ENCODE measurements at regions not wholly inside any gene's neighbourhood (a gene's known extent, or its start where the extent isn't known, plus 50 kb on each side); places are given as distances from the start of the nearest gene placed in this dataset.

DNA sequence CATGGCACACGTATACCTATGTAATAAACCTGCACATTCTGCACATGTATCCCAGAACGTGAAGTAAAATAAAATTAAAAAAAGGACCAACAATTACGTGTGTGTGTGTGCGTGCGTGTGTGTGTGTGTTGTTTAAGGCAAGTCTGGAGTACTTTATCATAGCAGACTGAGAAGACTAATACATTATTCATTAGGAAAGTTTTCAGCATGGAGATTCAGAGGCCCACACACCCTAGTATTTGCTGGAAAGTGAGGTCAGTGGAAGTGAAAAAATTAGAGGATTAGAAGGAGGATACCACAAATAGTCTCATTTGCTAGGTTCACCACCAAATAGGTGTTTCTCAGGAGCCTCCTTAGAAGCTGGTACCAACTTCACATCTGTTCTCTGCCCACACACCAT, 457.1 kb upstream of the CPEB2 start:
- no peak overlapping the region for H3K4me3 ChIP-seq (ENCODE audit: low read length)
- H3K36me3 ChIP-seq (ENCODE audit: insufficient read depth, low read length): no peaks in the 10 kb centered on the region
- H2AFZ ChIP-seq (ENCODE audit: low read depth, low read length): no peak overlapping the region
- H3K9me3 ChIP-seq (ENCODE audit: low read length): no peaks in the 10 kb centered on the region
- no peaks in the 10 kb centered on the region for H3K4me1 ChIP-seq (ENCODE audit: insufficient read depth, low read length)
- H3K27me3 ChIP-seq (ENCODE audit: insufficient read depth, low read length): no peaks in the 10 kb centered on the region

DNA sequence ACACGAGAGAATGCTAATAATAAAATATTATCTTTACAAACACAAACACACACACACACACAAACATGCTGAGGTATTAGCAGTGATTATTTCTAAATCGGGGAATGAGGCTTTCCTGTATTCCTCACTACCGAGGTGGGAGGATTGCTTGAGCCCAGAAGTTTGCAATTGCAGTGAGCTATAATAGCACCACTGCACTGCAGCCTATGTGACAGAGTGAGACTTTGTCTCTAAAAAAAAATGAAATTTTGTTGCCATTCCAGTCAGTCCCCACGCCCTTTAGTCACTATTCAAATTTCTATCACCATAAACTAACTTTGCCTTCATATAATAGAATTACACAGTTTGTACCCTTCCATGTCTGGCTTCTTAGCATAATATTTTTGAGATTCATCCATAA, 456.5 kb upstream of the CPEB2 start:
- Histone ChIP-seq H3K4me1 (ENCODE audit: insufficient read depth, low read length) (no peaks in the 10 kb centered on the region), H3K27me3 (ENCODE audit: insufficient read depth, low read length) (no peaks in the 10 kb centered on the region), H3K4me3 (ENCODE audit: low read length) (no peak overlapping the region), H2AFZ (ENCODE audit: low read depth, low read length) (no peak overlapping the region), H3K36me3 (ENCODE audit: insufficient read depth, low read length) (no peaks in the 10 kb centered on the region), H3K9me3 (ENCODE audit: low read length) (no peaks in the 10 kb centered on the region)

DNA sequence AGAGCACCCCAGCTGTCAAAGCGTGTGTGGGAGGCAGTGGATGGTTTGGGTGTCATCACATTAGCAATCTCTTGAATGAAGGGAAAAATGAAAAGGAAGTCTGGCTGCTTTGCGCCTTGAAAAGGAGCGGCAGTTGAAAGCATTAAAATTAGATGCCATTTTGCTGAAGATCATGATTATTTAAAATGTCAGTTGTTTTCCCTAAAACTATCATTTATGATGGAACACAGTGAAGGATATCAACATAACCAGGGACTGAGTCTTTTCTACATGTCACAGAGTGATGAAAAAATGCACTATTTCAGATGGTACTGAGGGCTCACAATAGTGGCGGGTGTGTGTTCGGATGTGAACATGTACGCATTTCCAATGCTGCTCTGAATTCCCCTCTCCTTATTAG, 450.2 kb upstream of the CPEB2 start:
- H3K9me3 ChIP-seq (ENCODE audit: low read length): no peaks in the 10 kb centered on the region
- no peaks in the 10 kb centered on the region for H3K36me3 ChIP-seq (ENCODE audit: insufficient read depth, low read length)
- H3K4me3 ChIP-seq (ENCODE audit: low read length): no peak overlapping the region
- H3K4me1 ChIP-seq (ENCODE audit: insufficient read depth, low read length): no peaks in the 10 kb centered on the region
- no peak overlapping the region for H2AFZ ChIP-seq (ENCODE audit: low read depth, low read length)
- no peaks in the 10 kb centered on the region for H3K27me3 ChIP-seq (ENCODE audit: insufficient read depth, low read length)

DNA sequence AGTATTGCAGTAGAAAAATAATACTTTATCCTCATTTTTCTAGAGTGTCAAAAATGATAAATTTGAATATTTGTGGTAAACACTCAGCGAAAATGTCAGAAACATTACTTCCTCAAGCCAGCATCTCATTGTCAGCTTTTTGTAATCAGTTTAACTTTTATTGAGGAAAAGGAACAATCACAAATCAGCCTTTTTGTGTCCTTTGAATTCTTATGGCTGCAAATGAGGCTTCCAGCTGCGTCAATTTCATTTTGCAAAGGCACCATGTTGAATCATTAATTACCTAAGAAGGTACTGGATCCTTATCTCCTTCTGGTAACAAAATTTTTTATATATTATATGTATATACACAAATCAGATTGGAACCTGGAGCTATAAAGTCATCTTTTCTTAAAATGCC, 442.6 kb upstream of the CPEB2 start:
- Histone ChIP-seq H2AFZ (ENCODE audit: low read depth, low read length) (no peak overlapping the region), H3K36me3 (ENCODE audit: insufficient read depth, low read length) (no peaks in the 10 kb centered on the region), H3K27me3 (ENCODE audit: insufficient read depth, low read length) (no peaks in the 10 kb centered on the region), H3K4me1 (ENCODE audit: insufficient read depth, low read length) (no peaks in the 10 kb centered on the region), H3K9me3 (ENCODE audit: low read length) (no peaks in the 10 kb centered on the region), H3K4me3 (ENCODE audit: low read length) (no peak overlapping the region)

DNA sequence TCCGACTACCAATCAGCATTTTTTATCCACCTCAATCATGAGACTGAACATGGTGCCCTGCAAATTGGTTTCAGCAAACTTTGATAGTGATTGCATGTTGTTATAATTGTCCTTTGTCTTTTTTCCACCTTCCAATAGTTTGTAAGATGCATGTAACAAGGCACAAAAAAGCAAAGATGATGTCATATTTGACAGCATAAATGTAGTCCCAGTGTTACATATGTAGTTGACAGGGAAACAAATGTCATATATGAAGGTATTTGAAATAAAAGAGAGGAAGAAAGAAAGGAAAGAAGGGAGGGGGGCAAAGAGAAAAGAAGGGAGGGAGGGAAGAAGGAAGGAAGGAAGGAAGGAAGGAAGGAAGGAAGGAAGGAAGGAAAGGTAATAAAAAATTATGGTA, 441.7 kb upstream of the CPEB2 start:
- Histone ChIP-seq H3K36me3 (ENCODE audit: insufficient read depth, low read length) (no peaks in the 10 kb centered on the region), H3K9me3 (ENCODE audit: low read length) (no peaks in the 10 kb centered on the region), H2AFZ (ENCODE audit: low read depth, low read length) (no peak overlapping the region), H3K4me3 (ENCODE audit: low read length) (no peak overlapping the region), H3K4me1 (ENCODE audit: insufficient read depth, low read length) (no peaks in the 10 kb centered on the region), H3K27me3 (ENCODE audit: insufficient read depth, low read length) (no peaks in the 10 kb centered on the region)

DNA sequence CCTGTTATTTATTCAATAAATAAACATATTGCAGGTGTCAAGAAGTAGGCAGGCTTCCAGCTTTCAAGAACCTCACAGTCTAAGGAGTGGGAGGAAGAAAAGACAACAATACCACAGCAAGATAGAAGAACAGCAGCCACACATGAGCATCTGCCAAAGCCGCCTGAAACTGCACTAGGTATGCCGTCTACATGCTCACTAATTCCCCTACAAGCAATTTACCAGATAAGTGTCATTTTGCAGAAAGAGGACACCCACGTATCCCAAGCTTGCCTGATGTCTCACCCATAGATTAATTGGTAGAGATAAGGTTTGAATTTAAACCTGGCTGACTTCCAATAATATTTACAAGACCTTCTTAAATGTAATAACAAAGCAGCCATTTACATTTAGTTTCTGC, 439.4 kb upstream of the CPEB2 start:
- H3K27me3 ChIP-seq (ENCODE audit: insufficient read depth, low read length): no peaks in the 10 kb centered on the region
- H3K36me3 ChIP-seq (ENCODE audit: insufficient read depth, low read length): no peaks in the 10 kb centered on the region
- H3K9me3 ChIP-seq (ENCODE audit: low read length): no peaks in the 10 kb centered on the region
- no peak overlapping the region for H3K4me3 ChIP-seq (ENCODE audit: low read length)
- no peak overlapping the region for H2AFZ ChIP-seq (ENCODE audit: low read depth, low read length)
- H3K4me1 ChIP-seq (ENCODE audit: insufficient read depth, low read length): no peaks in the 10 kb centered on the region

DNA sequence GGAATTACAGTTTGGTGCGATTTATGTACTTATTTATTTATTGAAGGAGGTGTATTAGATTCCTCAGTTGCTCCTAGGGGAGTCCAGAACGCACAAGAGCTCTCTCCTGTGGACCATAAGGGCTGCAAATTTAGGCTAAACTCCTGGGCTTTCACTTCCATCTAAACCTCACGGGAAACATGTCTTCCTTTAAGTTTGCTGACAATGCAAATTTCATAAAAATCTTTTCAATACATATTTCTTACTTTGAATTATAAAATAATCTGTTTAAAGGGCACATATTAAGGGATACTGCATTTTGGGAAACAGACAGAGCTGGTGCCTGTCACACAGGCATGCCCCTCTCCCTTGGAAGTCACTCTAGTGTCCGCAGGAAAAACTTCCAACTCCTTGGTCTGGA, 438.0 kb upstream of the CPEB2 start:
- Histone ChIP-seq H3K36me3 (ENCODE audit: insufficient read depth, low read length) (no peaks in the 10 kb centered on the region), H3K9me3 (ENCODE audit: low read length) (no peaks in the 10 kb centered on the region), H3K4me1 (ENCODE audit: insufficient read depth, low read length) (no peaks in the 10 kb centered on the region), H3K27me3 (ENCODE audit: insufficient read depth, low read length) (no peaks in the 10 kb centered on the region), H3K4me3 (ENCODE audit: low read length) (no peak overlapping the region), H2AFZ (ENCODE audit: low read depth, low read length) (no peak overlapping the region)

DNA sequence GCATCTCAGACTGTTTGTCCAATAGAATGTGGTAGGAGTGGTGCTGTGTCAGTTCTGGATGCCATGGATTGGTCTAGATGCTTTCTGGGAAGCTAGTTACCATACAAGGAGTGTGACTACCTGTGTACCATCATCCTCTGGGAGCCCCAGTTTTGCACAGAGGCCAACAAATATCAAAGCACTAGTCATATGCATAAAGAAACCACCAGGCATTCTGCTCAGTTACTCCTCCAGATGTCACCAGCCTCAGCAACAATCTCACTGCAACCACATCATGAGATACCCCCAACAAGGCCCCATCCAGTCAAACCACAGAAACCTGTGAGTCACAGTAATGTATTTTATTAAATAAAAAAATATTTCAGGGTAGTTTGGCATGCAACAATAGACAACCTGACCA, 435.8 kb upstream of the CPEB2 start:
- Histone ChIP-seq H3K4me3 (ENCODE audit: low read length) (no peak overlapping the region), H3K4me1 (ENCODE audit: insufficient read depth, low read length) (no peaks in the 10 kb centered on the region), H2AFZ (ENCODE audit: low read depth, low read length) (no peak overlapping the region), H3K27me3 (ENCODE audit: insufficient read depth, low read length) (no peaks in the 10 kb centered on the region), H3K36me3 (ENCODE audit: insufficient read depth, low read length) (no peaks in the 10 kb centered on the region), H3K9me3 (ENCODE audit: low read length) (no peaks in the 10 kb centered on the region)

DNA sequence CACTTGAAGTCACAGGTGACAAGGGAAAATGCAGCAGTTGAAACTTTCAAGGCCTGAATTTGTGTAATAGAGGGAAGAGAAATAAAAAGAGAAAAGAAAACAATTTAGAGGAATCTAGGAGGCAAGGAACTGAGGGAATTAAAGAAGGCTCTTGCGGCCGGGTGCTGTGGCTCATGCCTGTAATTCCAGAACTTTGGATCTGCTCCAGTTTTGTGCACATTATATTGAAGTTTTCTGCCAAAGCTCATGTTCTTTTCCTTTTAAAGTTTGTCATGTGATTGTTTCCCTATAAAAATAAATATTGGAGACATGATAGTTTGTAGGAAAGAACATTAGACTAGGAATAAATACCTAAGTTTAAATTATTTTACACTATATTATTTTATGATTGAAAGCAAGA, 433.9 kb upstream of the CPEB2 start:
- no peaks in the 10 kb centered on the region for H3K27me3 ChIP-seq (ENCODE audit: insufficient read depth, low read length)
- H3K4me3 ChIP-seq (ENCODE audit: low read length): no peak overlapping the region
- no peaks in the 10 kb centered on the region for H3K4me1 ChIP-seq (ENCODE audit: insufficient read depth, low read length)
- no peak overlapping the region for H2AFZ ChIP-seq (ENCODE audit: low read depth, low read length)
- H3K36me3 ChIP-seq (ENCODE audit: insufficient read depth, low read length): no peaks in the 10 kb centered on the region
- no peaks in the 10 kb centered on the region for H3K9me3 ChIP-seq (ENCODE audit: low read length)

DNA sequence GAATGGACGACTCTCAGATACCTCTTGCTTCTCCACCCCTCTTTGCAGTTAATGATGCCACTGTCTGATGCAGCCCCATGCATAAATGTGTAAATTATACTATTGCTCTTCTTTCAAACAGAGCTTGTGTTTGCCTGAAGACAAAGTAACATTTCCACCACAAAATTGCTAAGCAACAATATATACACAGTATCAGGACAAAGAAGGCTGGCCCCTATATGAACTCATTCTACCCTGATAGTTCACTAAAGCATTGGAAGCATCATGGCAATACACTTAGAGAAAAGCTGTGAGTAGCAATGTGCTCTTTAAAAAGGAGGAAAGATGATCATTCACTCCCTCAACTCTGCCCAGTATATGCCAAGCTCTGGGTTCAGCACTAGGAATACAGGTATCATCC, 427.0 kb upstream of the CPEB2 start:
- H2AFZ ChIP-seq (ENCODE audit: low read depth, low read length): no peak overlapping the region
- no peak overlapping the region for H3K4me3 ChIP-seq (ENCODE audit: low read length)
- no peaks in the 10 kb centered on the region for H3K9me3 ChIP-seq (ENCODE audit: low read length)
- no peaks in the 10 kb centered on the region for H3K27me3 ChIP-seq (ENCODE audit: insufficient read depth, low read length)
- H3K4me1 ChIP-seq (ENCODE audit: insufficient read depth, low read length): no peaks in the 10 kb centered on the region
- H3K36me3 ChIP-seq (ENCODE audit: insufficient read depth, low read length): no peaks in the 10 kb centered on the region

DNA sequence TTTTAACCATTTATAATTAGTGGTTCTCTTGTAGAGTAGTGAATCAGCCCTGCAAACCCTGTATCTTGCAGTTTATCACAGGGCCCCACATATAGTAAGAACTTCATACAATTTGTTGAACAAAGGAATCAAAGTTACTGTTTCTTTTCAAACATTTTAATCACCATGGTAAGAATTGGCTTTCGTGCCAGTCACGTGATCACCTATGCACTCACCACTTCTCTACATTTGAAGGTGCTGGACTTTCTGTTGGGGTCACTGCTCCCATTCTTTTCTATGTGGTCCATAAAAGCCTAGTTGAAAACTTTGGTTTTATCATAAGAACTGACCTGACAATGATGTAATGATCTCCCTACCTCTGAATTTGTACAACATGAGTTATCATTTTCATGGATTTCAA, 426.4 kb upstream of the CPEB2 start:
- H3K9me3 ChIP-seq (ENCODE audit: low read length): no peaks in the 10 kb centered on the region
- no peak overlapping the region for H2AFZ ChIP-seq (ENCODE audit: low read depth, low read length)
- no peak overlapping the region for H3K4me3 ChIP-seq (ENCODE audit: low read length)
- no peaks in the 10 kb centered on the region for H3K4me1 ChIP-seq (ENCODE audit: insufficient read depth, low read length)
- H3K36me3 ChIP-seq (ENCODE audit: insufficient read depth, low read length): no peaks in the 10 kb centered on the region
- no peaks in the 10 kb centered on the region for H3K27me3 ChIP-seq (ENCODE audit: insufficient read depth, low read length)

DNA sequence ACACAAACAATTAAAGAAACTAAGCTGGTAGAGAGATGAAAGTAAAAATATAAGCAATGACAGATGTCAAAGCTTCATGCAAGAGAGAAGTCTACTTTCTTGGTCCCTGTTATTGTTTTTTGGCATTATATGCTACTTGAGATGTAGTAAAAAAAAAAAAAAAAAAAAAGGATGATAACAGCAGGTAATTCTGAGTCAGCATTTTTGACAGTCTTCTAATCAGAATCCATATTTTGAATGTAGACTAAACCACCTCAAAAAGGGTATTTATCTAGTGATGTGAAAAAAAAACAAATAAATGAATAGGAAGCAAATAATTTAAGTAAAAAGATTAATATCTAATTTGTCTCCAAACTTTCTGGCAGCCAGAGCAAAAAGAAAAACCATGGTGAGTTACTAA, 422.2 kb upstream of the CPEB2 start:
- Histone ChIP-seq H2AFZ (ENCODE audit: low read depth, low read length) (no peak overlapping the region), H3K36me3 (ENCODE audit: insufficient read depth, low read length) (no peaks in the 10 kb centered on the region), H3K4me3 (ENCODE audit: low read length) (no peak overlapping the region), H3K4me1 (ENCODE audit: insufficient read depth, low read length) (no peaks in the 10 kb centered on the region), H3K9me3 (ENCODE audit: low read length) (no peaks in the 10 kb centered on the region), H3K27me3 (ENCODE audit: insufficient read depth, low read length) (no peaks in the 10 kb centered on the region)

DNA sequence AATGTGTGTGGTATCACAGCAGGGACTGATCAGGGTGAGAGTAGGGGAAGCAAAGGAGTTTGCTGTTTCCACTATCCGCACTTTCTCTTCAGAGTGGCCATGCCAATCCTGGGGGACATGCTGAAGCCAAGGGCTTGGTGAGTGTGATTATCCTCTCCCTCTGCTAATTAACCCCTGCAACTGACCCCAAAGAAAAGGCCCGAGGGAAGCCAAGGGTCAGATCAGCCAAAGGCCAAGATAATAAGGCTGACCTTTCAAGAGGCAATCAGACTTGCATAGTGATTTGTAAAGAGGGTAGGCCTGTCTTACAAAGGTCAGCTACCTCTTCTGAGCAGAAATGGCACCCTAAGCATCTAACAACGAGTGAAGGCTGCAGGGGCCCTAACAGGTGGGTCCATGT, 420.5 kb upstream of the CPEB2 start:
- Histone ChIP-seq H2AFZ (ENCODE audit: low read depth, low read length) (no peak overlapping the region), H3K27me3 (ENCODE audit: insufficient read depth, low read length) (no peaks in the 10 kb centered on the region), H3K4me1 (ENCODE audit: insufficient read depth, low read length) (no peaks in the 10 kb centered on the region), H3K36me3 (ENCODE audit: insufficient read depth, low read length) (no peaks in the 10 kb centered on the region), H3K4me3 (ENCODE audit: low read length) (no peak overlapping the region), H3K9me3 (ENCODE audit: low read length) (no peaks in the 10 kb centered on the region)

DNA sequence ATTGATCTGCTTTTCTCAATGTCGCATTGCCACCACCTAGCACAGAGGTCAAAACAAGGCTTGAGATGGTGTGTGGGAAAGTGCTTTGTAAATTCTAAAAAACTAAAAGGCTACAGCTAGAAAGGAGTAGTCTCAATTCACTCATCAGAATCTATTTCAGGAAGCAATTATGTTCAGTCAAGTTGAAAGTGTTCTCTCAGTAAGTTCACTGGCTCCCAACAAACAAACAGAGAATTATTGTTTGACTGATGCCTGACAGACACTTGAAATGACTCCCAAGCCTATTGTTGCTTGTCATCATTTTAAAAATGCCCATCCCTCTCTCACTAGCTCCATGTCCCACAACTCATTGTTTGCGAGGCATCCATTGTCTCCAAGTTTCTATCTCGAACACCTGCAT, 419.6 kb upstream of the CPEB2 start:
- H3K27me3 ChIP-seq (ENCODE audit: insufficient read depth, low read length): no peaks in the 10 kb centered on the region
- H3K9me3 ChIP-seq (ENCODE audit: low read length): no peaks in the 10 kb centered on the region
- H3K4me3 ChIP-seq (ENCODE audit: low read length): no peak overlapping the region
- no peaks in the 10 kb centered on the region for H3K4me1 ChIP-seq (ENCODE audit: insufficient read depth, low read length)
- no peak overlapping the region for H2AFZ ChIP-seq (ENCODE audit: low read depth, low read length)
- no peaks in the 10 kb centered on the region for H3K36me3 ChIP-seq (ENCODE audit: insufficient read depth, low read length)

Data from neuron (in vitro differentiated cells).